ENCODE measurements at regions not wholly inside any gene's neighbourhood (a gene's known extent, or its start where the extent isn't known, plus 50 kb on each side); places are given as distances from the start of the nearest gene placed in this dataset.

DNA sequence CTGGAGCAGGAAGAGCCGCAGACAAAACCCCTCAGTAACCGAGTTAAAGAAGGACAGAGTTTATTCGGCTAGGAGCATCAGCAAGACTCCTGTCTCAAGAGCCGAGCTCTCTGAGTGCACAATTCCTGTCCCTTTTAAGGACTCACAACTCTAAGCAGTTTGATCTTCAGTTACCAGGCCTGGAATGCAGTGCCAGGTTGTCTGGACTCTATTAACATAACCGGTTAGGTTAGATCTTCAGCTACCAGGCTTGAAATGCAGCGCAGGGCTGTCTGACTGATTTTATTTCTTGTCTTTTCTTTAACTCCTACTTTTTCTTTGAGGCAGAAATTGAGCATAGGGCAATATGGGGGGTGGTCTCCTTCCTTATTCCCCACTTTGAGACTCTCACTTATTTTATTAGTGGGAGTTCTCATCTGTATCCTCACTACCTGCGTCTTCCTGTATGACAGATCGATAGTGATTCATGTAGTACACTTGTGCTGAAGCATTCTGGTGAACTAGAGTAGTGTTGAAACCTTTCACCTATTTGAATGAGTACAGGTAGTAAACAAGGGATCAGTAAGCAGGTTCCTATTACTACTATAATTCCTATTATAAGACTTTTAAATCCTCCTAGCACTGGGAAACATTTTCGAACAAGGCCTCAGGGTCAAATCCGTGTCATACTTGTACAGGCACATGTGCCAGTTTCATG, 325.0 kb downstream of the CGGBP1 start:
- FAIRE-seq (no peak), ATAC-seq (no peak), DNase-seq (ENCODE audit: extremely low read depth in 1 of 4, low spot score in 3 of 4) (no peak)
- Histone ChIP-seq H3K4me3 (no peak overlapping the region), H3K4me1 (replicated peaks in 1 of 2; ENCODE audit: control insufficient read depth in 2 of 2, insufficient read depth in 2 of 2, low read length in 2 of 2) (no peaks in the 10 kb centered on the region), H4K20me1 (replicated peaks; ENCODE audit: control insufficient read depth, insufficient read depth, low read length) (no peaks in the 10 kb centered on the region), H2AFZ (ENCODE audit: low read depth, low read length) (no peak overlapping the region), H3K4me2 (ENCODE audit: insufficient read depth, low read length) (no peak overlapping the region), H3K27me3 (ENCODE audit: control insufficient read depth in 2 of 2, insufficient read depth in 2 of 2, low read length in 2 of 2) (no peaks in the 10 kb centered on the region), H3K36me3 (ENCODE audit: control insufficient read depth, insufficient read depth, low read length) (no peaks in the 10 kb centered on the region), H3K9ac (ENCODE audit: insufficient read depth in 1 of 2, low read depth in 2 of 2, low read length in 2 of 2) (no peak overlapping the region), H3K79me2 (ENCODE audit: control insufficient read depth, insufficient read depth, low read length) (no peaks in the 10 kb centered on the region), H3K27ac (ENCODE audit: extremely low read depth, low read depth, low read length) (no peak overlapping the region), H3K9me1 (ENCODE audit: control insufficient read depth, insufficient read depth, low read length) (no peaks in the 10 kb centered on the region), H3K9me3 (replicated peaks; ENCODE audit: control insufficient read depth, insufficient read depth, low read depth, low read length) (no peaks in the 10 kb centered on the region)
- no TSS peak for BruUV-seq (replicated peaks)
- ChIA-PET POLR2A (no interaction called here), CTCF (ENCODE audit: low intra/inter-chr PET ratio) (no interaction called here)
- no peak for TF ChIP-seq PHB (CRISPR knock-in tag; IDR thresholded peaks at IDR 0.05)
- no peak for TF ChIP-seq JUN (IDR thresholded peaks at IDR 0.05; ENCODE audit: borderline replicate concordance, low read depth, low read length)
- no peak for TF ChIP-seq JUN (CRISPR knock-in tag; IDR thresholded peaks at IDR 0.05; ENCODE audit: borderline replicate concordance)
- no peak for TF ChIP-seq RAD21 (CRISPR knock-in tag; conservative IDR thresholded peaks at IDR 0.05 in 1 of 2, IDR thresholded peaks at IDR 0.05 in 1 of 2)
- TF ChIP-seq POLR2G (IDR thresholded peaks at IDR 0.05; ENCODE audit: low read depth, low read length): no peak
- no peak for TF ChIP-seq CTCF (IDR thresholded peaks at IDR 0.05 in 2 of 3, conservative IDR thresholded peaks at IDR 0.05 in 1 of 3; ENCODE audit: insufficient read depth in 2 of 3, low read depth in 1 of 3, low read length in 3 of 3)
- no peak for TF ChIP-seq MAFG (tag; conservative IDR thresholded peaks at IDR 0.05)
- TF ChIP-seq FOXK2 (conservative IDR thresholded peaks at IDR 0.05 in 1 of 2, IDR thresholded peaks at IDR 0.05 in 1 of 2; ENCODE audit: low read depth in 2 of 2): no peak
- no peak for TF ChIP-seq BCL6 (CRISPR knock-in tag; IDR thresholded peaks at IDR 0.05)
- no peak for TF ChIP-seq THRAP3 (IDR thresholded peaks at IDR 0.05; ENCODE audit: borderline replicate concordance)
- TF ChIP-seq, protein P1, sequence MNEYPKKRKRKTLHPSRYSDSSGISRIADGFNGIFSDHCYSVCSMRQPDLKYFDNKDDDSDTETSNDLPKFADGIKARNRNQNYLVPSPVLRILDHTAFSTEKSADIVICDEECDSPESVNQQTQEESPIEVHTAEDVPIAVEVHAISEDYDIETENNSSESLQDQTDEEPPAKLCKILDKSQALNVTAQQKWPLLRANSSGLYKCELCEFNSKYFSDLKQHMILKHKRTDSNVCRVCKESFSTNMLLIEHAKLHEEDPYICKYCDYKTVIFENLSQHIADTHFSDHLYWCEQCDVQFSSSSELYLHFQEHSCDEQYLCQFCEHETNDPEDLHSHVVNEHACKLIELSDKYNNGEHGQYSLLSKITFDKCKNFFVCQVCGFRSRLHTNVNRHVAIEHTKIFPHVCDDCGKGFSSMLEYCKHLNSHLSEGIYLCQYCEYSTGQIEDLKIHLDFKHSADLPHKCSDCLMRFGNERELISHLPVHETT (CRISPR knock-in tag; conservative IDR thresholded peaks at IDR 0.05 in 1 of 2, IDR thresholded peaks at IDR 0.05 in 1 of 2): no peak
- no peak for TF ChIP-seq GTF2F1 (IDR thresholded peaks at IDR 0.05; ENCODE audit: low read depth, low read length)
- TF ChIP-seq PTBP1 (IDR thresholded peaks at IDR 0.05; ENCODE audit: low read depth, low read length): no peak
- no peak for TF ChIP-seq KAT8 (IDR thresholded peaks at IDR 0.05; ENCODE audit: low read depth)
- no peak for TF ChIP-seq ATF1 (CRISPR knock-in tag; IDR thresholded peaks at IDR 0.05)
- TF ChIP-seq ATF1 (tag; IDR thresholded peaks at IDR 0.05): no peak
- TF ChIP-seq ILK (tag; IDR thresholded peaks at IDR 0.05; ENCODE audit: borderline replicate concordance, low read depth): no peak
- TF ChIP-seq, protein P2, sequence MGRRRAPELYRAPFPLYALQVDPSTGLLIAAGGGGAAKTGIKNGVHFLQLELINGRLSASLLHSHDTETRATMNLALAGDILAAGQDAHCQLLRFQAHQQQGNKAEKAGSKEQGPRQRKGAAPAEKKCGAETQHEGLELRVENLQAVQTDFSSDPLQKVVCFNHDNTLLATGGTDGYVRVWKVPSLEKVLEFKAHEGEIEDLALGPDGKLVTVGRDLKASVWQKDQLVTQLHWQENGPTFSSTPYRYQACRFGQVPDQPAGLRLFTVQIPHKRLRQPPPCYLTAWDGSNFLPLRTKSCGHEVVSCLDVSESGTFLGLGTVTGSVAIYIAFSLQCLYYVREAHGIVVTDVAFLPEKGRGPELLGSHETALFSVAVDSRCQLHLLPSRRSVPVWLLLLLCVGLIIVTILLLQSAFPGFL (CRISPR knock-in tag; IDR thresholded peaks at IDR 0.05): no peak
- in situ Hi-C loops (cut with MboI) (no loop called here), intact Hi-C loops (cut with micrococcal nuclease) (no loop called here)
- 63% methylated on average over 10 of the region's 10 CpGs for WGBS (ENCODE audit: insufficient coverage, low coverage, missing lambda C conversion rate)
